Peyer's patch (tissue), 4 donors: ENCODE measurements at regions not wholly inside any gene's neighbourhood (a gene's known extent, or its start where the extent isn't known, plus 50 kb on each side); places are given as distances from the start of the nearest gene placed in this dataset.

Source experiments
- CTCF ChIP-seq, 6 experiments: fragments of 450-650 bp in 4 of 6; fragments of 200-600 bp in 2 of 6; sonication (generic) in 1 of 6; IDR thresholded peaks; one replicate each; pipeline ENCODE4 v1.5.1; 2017 to 2019; ENCODE audit warnings: antibody characterized with exemption in 6 of 6, mild to moderate bottlenecking in 3 of 6, moderate library complexity in 1 of 6
- POLR2A ChIP-seq, 2 donors: fragments of 450-650 bp; IDR thresholded peaks; one replicate each; pipeline ENCODE4 v1.5.1; 2017; ENCODE audit warnings: antibody characterized with exemption in 2 of 2, mild to moderate bottlenecking in 2 of 2, moderate library complexity in 2 of 2

DNA sequence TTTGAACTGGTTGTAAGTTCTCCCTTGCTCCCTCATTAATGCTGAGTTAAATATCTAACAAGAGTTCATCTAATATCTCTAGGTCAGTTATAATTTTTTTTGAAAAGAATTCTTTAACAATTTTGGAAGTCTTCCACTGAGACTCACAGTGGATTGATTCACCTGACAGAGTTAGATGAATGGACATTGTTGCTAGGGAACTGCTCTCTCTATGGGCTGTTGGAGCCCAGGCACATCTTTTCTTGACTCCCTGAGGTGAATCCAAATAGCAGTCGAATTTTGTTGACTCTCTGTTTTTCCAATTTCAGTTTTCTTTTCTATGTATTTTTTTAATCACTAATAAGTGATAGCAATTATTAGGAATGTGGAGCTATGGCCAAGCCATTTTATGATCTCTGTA, 996.1 kb upstream of the PABPC4L start:
- TF ChIP-seq CTCF (IDR thresholded peaks at IDR 0.05) (no peak), POLR2A (IDR thresholded peaks at IDR 0.05) (no peak)
